ENCODE measurements at regions not wholly inside any gene's neighbourhood (a gene's known extent, or its start where the extent isn't known, plus 50 kb on each side); places are given as distances from the start of the nearest gene placed in this dataset.
"Not testable (repeated sequence)": the region's sequence is repeated elsewhere in the genome, so short reads cannot be mapped to it uniquely, and the experiment has no call there.

DNA sequence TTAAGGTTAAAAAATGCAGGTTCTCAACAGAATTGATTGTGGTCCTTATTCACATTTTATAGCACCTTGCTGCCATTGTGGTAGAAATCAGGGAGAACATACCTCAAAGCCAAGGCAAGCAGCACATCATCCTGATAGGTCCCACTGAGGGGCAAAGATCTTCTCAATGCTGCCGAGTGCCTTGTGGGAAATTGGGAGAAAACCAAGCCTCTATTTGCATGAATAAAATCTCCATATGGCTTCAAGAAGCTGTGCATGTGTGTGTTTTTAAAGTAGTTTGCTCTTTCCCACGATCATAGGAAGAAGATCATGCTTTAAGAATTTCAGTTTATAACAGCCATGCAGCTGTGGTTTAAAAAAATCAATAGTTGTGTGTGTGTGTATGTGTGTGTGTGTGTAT, 216.9 kb upstream of the FBXL7 start:
- Histone ChIP-seq H3K9me3 (no peaks in the 10 kb centered on the region), H3K36me3 (no peaks in the 10 kb centered on the region), H3K4me1 (no peaks in the 10 kb centered on the region), H3K4me3 (no peak overlapping the region), H3K27me3 (no peaks in the 10 kb centered on the region), H3K27ac (no peak overlapping the region)
- ATAC-seq (no peak), DNase-seq (no peak)
- no peak for TF ChIP-seq POLR2A (IDR thresholded peaks at IDR 0.05)
- TF ChIP-seq, protein P1, sequence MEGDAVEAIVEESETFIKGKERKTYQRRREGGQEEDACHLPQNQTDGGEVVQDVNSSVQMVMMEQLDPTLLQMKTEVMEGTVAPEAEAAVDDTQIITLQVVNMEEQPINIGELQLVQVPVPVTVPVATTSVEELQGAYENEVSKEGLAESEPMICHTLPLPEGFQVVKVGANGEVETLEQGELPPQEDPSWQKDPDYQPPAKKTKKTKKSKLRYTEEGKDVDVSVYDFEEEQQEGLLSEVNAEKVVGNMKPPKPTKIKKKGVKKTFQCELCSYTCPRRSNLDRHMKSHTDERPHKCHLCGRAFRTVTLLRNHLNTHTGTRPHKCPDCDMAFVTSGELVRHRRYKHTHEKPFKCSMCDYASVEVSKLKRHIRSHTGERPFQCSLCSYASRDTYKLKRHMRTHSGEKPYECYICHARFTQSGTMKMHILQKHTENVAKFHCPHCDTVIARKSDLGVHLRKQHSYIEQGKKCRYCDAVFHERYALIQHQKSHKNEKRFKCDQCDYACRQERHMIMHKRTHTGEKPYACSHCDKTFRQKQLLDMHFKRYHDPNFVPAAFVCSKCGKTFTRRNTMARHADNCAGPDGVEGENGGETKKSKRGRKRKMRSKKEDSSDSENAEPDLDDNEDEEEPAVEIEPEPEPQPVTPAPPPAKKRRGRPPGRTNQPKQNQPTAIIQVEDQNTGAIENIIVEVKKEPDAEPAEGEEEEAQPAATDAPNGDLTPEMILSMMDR (IDR thresholded peaks at IDR 0.05 in 4 of 5, conservative IDR thresholded peaks at IDR 0.05 in 1 of 5), result no peak
- intact Hi-C loops (cut with DNase I; ENCODE audit: low total_unique reads), result no loop called here
- in situ Hi-C loops (cut with MboI; ENCODE audit: low sequenced_read_pairs in 4 of 4), result no loop called here

- no peak for TF ChIP-seq POLR2A (IDR thresholded peaks at IDR 0.05)
- TF ChIP-seq, protein P1 (IDR thresholded peaks at IDR 0.05 in 4 of 5, conservative IDR thresholded peaks at IDR 0.05 in 1 of 5), result no peak
- in situ Hi-C loops (cut with MboI; ENCODE audit: low sequenced_read_pairs in 4 of 4), result no loop called here
- intact Hi-C loops (cut with DNase I; ENCODE audit: low total_unique reads), result no loop called here
Observed at GRCh38 chr5:15282611-15283010, 217.4 kb upstream of the FBXL7 start.

GRCh38 chr5:15271596-15271995, 228.4 kb upstream of the FBXL7 start:
- H3K27ac ChIP-seq; intact Hi-C loops (cut with DNase I; ENCODE audit: low total_unique reads); in situ Hi-C loops (cut with MboI; ENCODE audit: low sequenced_read_pairs in 4 of 4); H3K4me3 ChIP-seq; H3K9me3 ChIP-seq; H3K4me1 ChIP-seq; H3K27me3 ChIP-seq; DNase-seq; ATAC-seq; H3K36me3 ChIP-seq: not testable (repeated sequence)

More at GRCh38 chr5:15282611-15283010, 217.4 kb upstream of the FBXL7 start:
- ATAC-seq (no peak), DNase-seq (no peak)
- H3K36me3 ChIP-seq, result no peaks in the 10 kb centered on the region
- no peaks in the 10 kb centered on the region for H3K4me1 ChIP-seq
- no peaks in the 10 kb centered on the region for H3K27me3 ChIP-seq
- no peaks in the 10 kb centered on the region for H3K9me3 ChIP-seq
- no peak overlapping the region for H3K4me3 ChIP-seq
- H3K27ac ChIP-seq, result no peak overlapping the region

GRCh38 chr5:15267966-15268365, 232.0 kb upstream of the FBXL7 start:
- no peaks in the 10 kb centered on the region for H3K9me3 ChIP-seq
- in situ Hi-C loops (cut with MboI; ENCODE audit: low sequenced_read_pairs in 4 of 4) (no loop called here), intact Hi-C loops (cut with DNase I; ENCODE audit: low total_unique reads) (no loop called here)
- H3K4me3 ChIP-seq, result no peak overlapping the region
- no peak for DNase-seq
- no peaks in the 10 kb centered on the region for H3K4me1 ChIP-seq
- H3K27me3 ChIP-seq, result no peaks in the 10 kb centered on the region
- H3K36me3 ChIP-seq, result no peaks in the 10 kb centered on the region
- no peak overlapping the region for H3K27ac ChIP-seq
- no peak for TF ChIP-seq POLR2A (IDR thresholded peaks at IDR 0.05)
- TF ChIP-seq, protein P1 (IDR thresholded peaks at IDR 0.05 in 4 of 5, conservative IDR thresholded peaks at IDR 0.05 in 1 of 5), result no peak
- no peak for ATAC-seq

DNA sequence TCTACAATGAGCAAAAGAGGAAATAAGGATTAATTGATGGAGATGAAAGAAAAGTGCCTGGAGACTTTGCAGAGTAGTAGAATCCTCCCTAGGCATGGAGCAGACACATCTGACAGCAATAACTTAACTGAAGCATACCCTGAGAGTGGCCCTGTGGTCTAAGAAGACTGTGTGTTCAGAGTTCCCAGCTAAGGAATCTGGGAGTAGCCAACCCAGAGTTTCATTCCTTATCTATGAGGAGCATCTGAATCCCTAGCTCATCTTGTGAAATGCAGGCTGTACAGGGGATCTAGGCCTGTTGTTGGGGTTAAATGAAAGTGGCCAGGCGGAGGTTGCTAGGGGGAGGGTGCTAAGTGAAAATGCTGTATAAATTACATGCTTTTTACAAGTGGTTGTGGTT, 233.1 kb upstream of the FBXL7 start:
- H3K27me3 ChIP-seq, result no peaks in the 10 kb centered on the region
- in situ Hi-C loops (cut with MboI; ENCODE audit: low sequenced_read_pairs in 4 of 4), result no loop called here
- no peak overlapping the region for H3K4me3 ChIP-seq
- H3K4me1 ChIP-seq, result peaks cover 0 to under 1% of the 10 kb centered on the region in 2 donors
- H3K9me3 ChIP-seq, result no peaks in the 10 kb centered on the region
- H3K36me3 ChIP-seq, result no peaks in the 10 kb centered on the region
- TF ChIP-seq POLR2A (IDR thresholded peaks at IDR 0.05), result no peak
- TF ChIP-seq, protein P1 (IDR thresholded peaks at IDR 0.05 in 4 of 5, conservative IDR thresholded peaks at IDR 0.05 in 1 of 5), result no peak
- DNase-seq (no peak), ATAC-seq (no peak)
- intact Hi-C loops (cut with DNase I; ENCODE audit: low total_unique reads), result no loop called here
- H3K27ac ChIP-seq, result no peak overlapping the region
